ENCODE measurements at regions not wholly inside any gene's neighbourhood (a gene's known extent, or its start where the extent isn't known, plus 50 kb on each side); places are given as distances from the start of the nearest gene placed in this dataset.
"Not testable (repeated sequence)": the region's sequence is repeated elsewhere in the genome, so short reads cannot be mapped to it uniquely, and the experiment has no call there.

- TF ChIP-seq EZH2 (IDR thresholded peaks at IDR 0.05; ENCODE audit: low read depth), result not testable (repeated sequence)
- TF ChIP-seq, protein P1, sequence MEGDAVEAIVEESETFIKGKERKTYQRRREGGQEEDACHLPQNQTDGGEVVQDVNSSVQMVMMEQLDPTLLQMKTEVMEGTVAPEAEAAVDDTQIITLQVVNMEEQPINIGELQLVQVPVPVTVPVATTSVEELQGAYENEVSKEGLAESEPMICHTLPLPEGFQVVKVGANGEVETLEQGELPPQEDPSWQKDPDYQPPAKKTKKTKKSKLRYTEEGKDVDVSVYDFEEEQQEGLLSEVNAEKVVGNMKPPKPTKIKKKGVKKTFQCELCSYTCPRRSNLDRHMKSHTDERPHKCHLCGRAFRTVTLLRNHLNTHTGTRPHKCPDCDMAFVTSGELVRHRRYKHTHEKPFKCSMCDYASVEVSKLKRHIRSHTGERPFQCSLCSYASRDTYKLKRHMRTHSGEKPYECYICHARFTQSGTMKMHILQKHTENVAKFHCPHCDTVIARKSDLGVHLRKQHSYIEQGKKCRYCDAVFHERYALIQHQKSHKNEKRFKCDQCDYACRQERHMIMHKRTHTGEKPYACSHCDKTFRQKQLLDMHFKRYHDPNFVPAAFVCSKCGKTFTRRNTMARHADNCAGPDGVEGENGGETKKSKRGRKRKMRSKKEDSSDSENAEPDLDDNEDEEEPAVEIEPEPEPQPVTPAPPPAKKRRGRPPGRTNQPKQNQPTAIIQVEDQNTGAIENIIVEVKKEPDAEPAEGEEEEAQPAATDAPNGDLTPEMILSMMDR (conservative IDR thresholded peaks at IDR 0.05), result not testable (repeated sequence)
Observed at GRCh38 chr2:868857-869256, 81.8 kb upstream of the SNTG2 start.
